ENCODE measurements at regions not wholly inside any gene's neighbourhood (a gene's known extent, or its start where the extent isn't known, plus 50 kb on each side); places are given as distances from the start of the nearest gene placed in this dataset.

GRCh38 chr11:134784568-134784967 is 372.5 kb upstream of the B3GAT1 start:
- TF ChIP-seq CTCF (IDR thresholded peaks at IDR 0.05 in 4 of 5, conservative IDR thresholded peaks at IDR 0.05 in 1 of 5): no peak
- TF ChIP-seq POLR2A (IDR thresholded peaks at IDR 0.05): no peak
